CD4-positive, alpha-beta T cell treated with Interleukin-15 for 4 hours (primary cell): ENCODE measurements at regions not wholly inside any gene's neighbourhood (a gene's known extent, or its start where the extent isn't known, plus 50 kb on each side); places are given as distances from the start of the nearest gene placed in this dataset.

Experiments used
- DNase-seq: peaks from one replicate; pipeline ENCODE4 v3.0.0-alpha.2; 2020; ENCODE audit warnings: low spot score

- no peak for DNase-seq
Observed at GRCh38 chr5:110031402-110032140, 341.8 kb downstream of the MAN2A1 start.

- no peak for DNase-seq
Observed at GRCh38 chr5:110032376-110032775, 342.6 kb downstream of the MAN2A1 start.

GRCh38 chr5:110034056-110034600 lies 344.4 kb downstream of the MAN2A1 start:
- no peak for DNase-seq

GRCh38 chr5:110038297-110038997 lies 348.7 kb downstream of the MAN2A1 start:
- no peak for DNase-seq

- DNase-seq = no peak
Observed at GRCh38 chr5:110040178-110040577, 350.5 kb downstream of the MAN2A1 start.

GRCh38 chr5:110043025-110043424 lies 353.3 kb downstream of the MAN2A1 start:
- DNase-seq = no peak

- DNase-seq = no peak
Observed at GRCh38 chr5:110045158-110045557, 355.4 kb downstream of the MAN2A1 start.

GRCh38 chr5:110048491-110048890 lies 358.8 kb downstream of the MAN2A1 start:
- DNase-seq = no peak

- DNase-seq = no peak
Observed at GRCh38 chr5:110049816-110050215, 360.1 kb downstream of the MAN2A1 start.

- no peak for DNase-seq
Observed at GRCh38 chr5:110050640-110051345, 361.1 kb downstream of the MAN2A1 start.

- DNase-seq = no peak
Observed at GRCh38 chr5:110053205-110053604, 363.5 kb downstream of the MAN2A1 start.

GRCh38 chr5:110053824-110054223 lies 364.1 kb downstream of the MAN2A1 start:
- DNase-seq = no peak

- DNase-seq = peak; percentile 83
Observed at GRCh38 chr5:110054240-110054639, 364.5 kb downstream of the MAN2A1 start.

GRCh38 chr5:110055302-110055701 lies 365.6 kb downstream of the MAN2A1 start:
- DNase-seq = no peak

- DNase-seq = no peak
Observed at GRCh38 chr5:110056580-110057114, 366.9 kb downstream of the MAN2A1 start.

GRCh38 chr5:110058175-110058574 lies 368.4 kb downstream of the MAN2A1 start:
- DNase-seq = no peak

- DNase-seq = no peak
Observed at GRCh38 chr5:110062246-110062645, 372.5 kb downstream of the MAN2A1 start.

- DNase-seq = no peak
Observed at GRCh38 chr5:110063640-110064602, 374.2 kb downstream of the MAN2A1 start.

- no peak for DNase-seq
Observed at GRCh38 chr5:110064603-110065268, 375.0 kb downstream of the MAN2A1 start.

- no peak for DNase-seq
Observed at GRCh38 chr5:110070836-110071235, 381.1 kb downstream of the MAN2A1 start.

GRCh38 chr5:110072651-110073050 lies 382.9 kb downstream of the MAN2A1 start:
- DNase-seq = no peak
